Hepatocyte (in vitro differentiated cells): ENCODE measurements at regions not wholly inside any gene's neighbourhood (a gene's known extent, or its start where the extent isn't known, plus 50 kb on each side); places are given as distances from the start of the nearest gene placed in this dataset.
"Not testable (repeated sequence)": the region's sequence is repeated elsewhere in the genome, so short reads cannot be mapped to it uniquely, and the experiment has no call there.

Experiments
- DNase-seq: peaks from one replicate; pipeline ENCODE4 v3.0.0-alpha.2; 2016; ENCODE audit warnings: low spot score
- H2AFZ ChIP-seq: fragments of 200-600 bp; sonication (generic); 2 replicates; pipeline ENCODE4 v1.6.0; 2016; ENCODE audit warnings: antibody characterized with exemption, mild to moderate bottlenecking
- H3K27ac ChIP-seq: fragments of 200-600 bp; sonication (generic); 2 replicates; pipeline ENCODE4 v1.5.1; 2016; ENCODE audit warnings: mild to moderate bottlenecking
- H3K27me3 ChIP-seq: fragments of 200-600 bp; sonication (generic); 2 replicates; pipeline ENCODE4 v1.6.1; 2016
- H3K36me3 ChIP-seq: fragments of 200-600 bp; sonication (generic); replicated peaks from 2 replicates; pipeline ENCODE4 v1.5.1; 2016; ENCODE audit warnings: low read depth; ENCODE audit not compliant: insufficient read depth
- H3K4me1 ChIP-seq: fragments of 200-600 bp; sonication (generic); 2 replicates; pipeline ENCODE4 v1.5.1; 2016; ENCODE audit warnings: mild to moderate bottlenecking, moderate library complexity; ENCODE audit not compliant: insufficient read depth
- H3K4me2 ChIP-seq: fragments of 200-600 bp; sonication (generic); 2 replicates; pipeline ENCODE4 v1.6.0; 2016
- H3K4me3 ChIP-seq: fragments of 200-600 bp; sonication (generic); 2 replicates; pipeline ENCODE4 v1.5.1; 2016; ENCODE audit warnings: mild to moderate bottlenecking
- H3K79me2 ChIP-seq: fragments of 200-600 bp; sonication (generic); 2 replicates; pipeline ENCODE4 v1.6.0; 2017; ENCODE audit warnings: mild to moderate bottlenecking
- H3K9me2 ChIP-seq: fragments of 200-600 bp; sonication (generic); replicated peaks from 2 replicates; pipeline ENCODE4 v1.6.0; 2017; ENCODE audit warnings: mild to moderate bottlenecking; ENCODE audit not compliant: insufficient read depth
- H3K9me3 ChIP-seq: fragments of 200-600 bp; sonication (generic); 2 replicates; pipeline ENCODE4 v1.5.1; 2016; ENCODE audit warnings: low read depth, mild to moderate bottlenecking
- H4K20me1 ChIP-seq: fragments of 200-600 bp; sonication (generic); 2 replicates; pipeline ENCODE4 v1.6.0; 2016; ENCODE audit warnings: mild to moderate bottlenecking; ENCODE audit not compliant: insufficient read depth, poor library complexity, severe bottlenecking
- CTCF ChIP-seq: fragments of 200-600 bp; sonication (generic); IDR thresholded peaks from 2 replicates; pipeline ENCODE4 v1.5.1; 2016; ENCODE audit warnings: antibody characterized with exemption, mild to moderate bottlenecking; ENCODE audit not compliant: poor library complexity
- EZH2 ChIP-seq: fragments of 200-600 bp; sonication (generic); IDR thresholded peaks from 2 replicates; pipeline ENCODE4 v1.6.1; 2016; ENCODE audit warnings: antibody characterized with exemption, mild to moderate bottlenecking, borderline replicate concordance
- EZH2phosphoT487 ChIP-seq: fragments of 200-600 bp; sonication (generic); IDR thresholded peaks from one replicate; pipeline ENCODE4 v1.6.1; 2018; ENCODE audit warnings: antibody characterized with exemption, mild to moderate bottlenecking, low read depth, moderate library complexity; ENCODE audit not compliant: unreplicated experiment, severe bottlenecking
- WGBS: methylation state at CpG from one replicate; pipeline ENCODE4 v1.1.6; 2016; ENCODE audit warnings: low lambda C conversion rate; ENCODE audit errors: missing lambda C conversion rate; 5-methylcytosine and 5-hydroxymethylcytosine counted together

- H3K36me3 ChIP-seq, DNase-seq, H3K4me1 ChIP-seq, H3K27ac ChIP-seq, H4K20me1 ChIP-seq, H3K4me2 ChIP-seq, H3K27me3 ChIP-seq, H3K9me2 ChIP-seq, H3K79me2 ChIP-seq, H3K9me3 ChIP-seq, H3K4me3 ChIP-seq, H2AFZ ChIP-seq: not testable (repeated sequence)
Measured at GRCh38 chr1:145553795-145554194, 54.0 kb upstream of the GPR89A start.

- no peak for DNase-seq
- Histone ChIP-seq H3K36me3 (no peaks in the 10 kb centered on the region), H3K79me2 (no peaks in the 10 kb centered on the region), H3K27ac (no peak overlapping the region), H3K4me1 (no peaks in the 10 kb centered on the region), H3K9me2 (no peaks in the 10 kb centered on the region), H3K9me3 (no peaks in the 10 kb centered on the region), H4K20me1 (no peaks in the 10 kb centered on the region), H2AFZ (no peak overlapping the region), H3K27me3 (no peaks in the 10 kb centered on the region), H3K4me3 (no peak overlapping the region), H3K4me2 (no peak overlapping the region)
- no peak for TF ChIP-seq EZH2phosphoT487
- no peak for TF ChIP-seq EZH2
- no peak for TF ChIP-seq CTCF
- 90% methylated on average over 2 of the region's 2 CpGs for WGBS
Measured at GRCh38 chr1:145545055-145545454, 62.7 kb upstream of the GPR89A start.

- H2AFZ ChIP-seq, H4K20me1 ChIP-seq, H3K27ac ChIP-seq, H3K4me2 ChIP-seq, H3K4me3 ChIP-seq, H3K36me3 ChIP-seq, DNase-seq, H3K9me3 ChIP-seq, H3K9me2 ChIP-seq, H3K4me1 ChIP-seq, H3K79me2 ChIP-seq, H3K27me3 ChIP-seq: not testable (repeated sequence)
- 57% methylated on average over 3 of the region's 6 CpGs for WGBS
Measured at GRCh38 chr1:145541685-145542084, 66.1 kb upstream of the GPR89A start.

- H3K27me3 ChIP-seq, H3K4me3 ChIP-seq, DNase-seq, H3K36me3 ChIP-seq, H4K20me1 ChIP-seq, H3K9me2 ChIP-seq, H3K27ac ChIP-seq, H3K79me2 ChIP-seq, H2AFZ ChIP-seq, H3K4me2 ChIP-seq, H3K4me1 ChIP-seq, H3K9me3 ChIP-seq: not testable (repeated sequence)
- 32% methylated on average over 9 of the region's 9 CpGs for WGBS
Measured at GRCh38 chr1:145541246-145541645, 66.5 kb upstream of the GPR89A start.

- not testable (repeated sequence) for DNase-seq, H3K4me2 ChIP-seq, H3K4me3 ChIP-seq, H3K4me1 ChIP-seq, H4K20me1 ChIP-seq, H3K79me2 ChIP-seq, H3K27me3 ChIP-seq, H3K9me2 ChIP-seq, H2AFZ ChIP-seq, H3K27ac ChIP-seq, H3K9me3 ChIP-seq, H3K36me3 ChIP-seq
- 65% methylated on average over 2 of the region's 3 CpGs for WGBS
Measured at GRCh38 chr1:145538118-145538882, 69.5 kb upstream of the GPR89A start.

- not testable (repeated sequence) for H3K9me3 ChIP-seq, H3K79me2 ChIP-seq, H3K9me2 ChIP-seq, H3K4me2 ChIP-seq, H4K20me1 ChIP-seq, H3K4me3 ChIP-seq, H3K4me1 ChIP-seq, H3K27ac ChIP-seq, H3K27me3 ChIP-seq, DNase-seq, H2AFZ ChIP-seq, H3K36me3 ChIP-seq
- 74% methylated on average over 2 of the region's 2 CpGs for WGBS
Measured at GRCh38 chr1:145537003-145537402, 70.8 kb upstream of the GPR89A start.

- DNase-seq = peak; percentile 78
- 5% methylated on average over 2 of the region's 2 CpGs for WGBS
Measured at GRCh38 chr1:145535461-145535860, 72.3 kb upstream of the GPR89A start.

GRCh38 chr1:145528068-145528564 is 79.7 kb upstream of the GPR89A start:
- H3K36me3 ChIP-seq, DNase-seq, H2AFZ ChIP-seq, H3K9me3 ChIP-seq, H4K20me1 ChIP-seq, H3K79me2 ChIP-seq, H3K27me3 ChIP-seq, H3K4me1 ChIP-seq, H3K9me2 ChIP-seq, H3K4me2 ChIP-seq, H3K4me3 ChIP-seq: not testable (repeated sequence)
- H3K27ac ChIP-seq = peak overlapping the region; percentile 65
- WGBS = 75% methylated on average over 1 of the region's 1 CpG

More at GRCh38 chr1:145535461-145535860, 72.3 kb upstream of the GPR89A start:
- not testable (repeated sequence) for H3K36me3 ChIP-seq, H3K4me2 ChIP-seq, H4K20me1 ChIP-seq, H2AFZ ChIP-seq, H3K4me1 ChIP-seq, H3K79me2 ChIP-seq, H3K9me2 ChIP-seq, H3K27ac ChIP-seq, H3K9me3 ChIP-seq, H3K27me3 ChIP-seq, H3K4me3 ChIP-seq
